ENCODE measurements at regions not wholly inside any gene's neighbourhood (a gene's known extent, or its start where the extent isn't known, plus 50 kb on each side); places are given as distances from the start of the nearest gene placed in this dataset.
"Not testable (repeated sequence)": the region's sequence is repeated elsewhere in the genome, so short reads cannot be mapped to it uniquely, and the experiment has no call there.

- Histone ChIP-seq H3K27me3 (replicated peaks in 1 of 4; ENCODE audit: control extremely low read depth in 1 of 4, control insufficient read depth in 3 of 4, insufficient read depth in 4 of 4, low read length in 3 of 4) (peaks cover 0 to 6% (median 0%) of the 10 kb centered on the region in 4 experiments), H4K20me1 (ENCODE audit: control insufficient read depth, insufficient read depth, low read length, poor library complexity, severe bottlenecking) (no peaks in the 10 kb centered on the region), H3K4me3 (ENCODE audit: control extremely low read depth in 1 of 5, extremely low read depth in 1 of 5, insufficient read depth in 1 of 5, low read depth in 2 of 5, low read length in 4 of 5) (no peak overlapping the region), H3K27ac (ENCODE audit: low read length in 2 of 2) (no peak overlapping the region), H3K9me3 (ENCODE audit: control extremely low read depth in 1 of 3, control insufficient read depth in 2 of 3, insufficient read depth in 1 of 3, low read length in 2 of 3) (peaks cover 0 to 4% (median 0%) of the 10 kb centered on the region in 3 donors), H3K4me2 (replicated peaks; ENCODE audit: low read depth, low read length, poor library complexity, severe bottlenecking) (no peak overlapping the region), H2AFZ (ENCODE audit: insufficient read depth, low read depth, low read length, poor library complexity, severe bottlenecking) (no peak overlapping the region), H3K79me2 (ENCODE audit: control insufficient read depth, insufficient read depth, low read length) (no peaks in the 10 kb centered on the region), H3K9ac (ENCODE audit: low read length) (no peak overlapping the region), H3K36me3 (replicated peaks in 1 of 2; ENCODE audit: control extremely low read depth in 1 of 2, control insufficient read depth in 1 of 2, extremely low read depth in 1 of 2, insufficient read depth in 2 of 2, low read length in 1 of 2) (no peaks in the 10 kb centered on the region), H3K4me1 (ENCODE audit: control insufficient read depth in 2 of 2, insufficient read depth in 2 of 2, low read length in 2 of 2) (no peaks in the 10 kb centered on the region)
- Mint-ChIP-seq H3K9me3 (ENCODE audit: insufficient read depth) (no peaks in the 10 kb centered on the region), H3K27ac (no peak overlapping the region), H3K27me3 (peaks cover 23% of the 10 kb centered on the region), H3K4me3 (no peak overlapping the region), H3K4me1 (no peaks in the 10 kb centered on the region)
- ChIA-PET POLR2A (no interaction called here), CTCF (no interaction called here)
- 80% methylated on average over 3 of the region's 6 CpGs for WGBS (ENCODE audit: insufficient coverage)
- ATAC-seq (ENCODE audit: low read depth) (no peak), DNase-seq (no peak)
- intact Hi-C loops (cut with micrococcal nuclease): no loop called here
- TF ChIP-seq EZH2 (IDR thresholded peaks at IDR 0.05; ENCODE audit: borderline replicate concordance, insufficient read depth, low read depth, low read length, poor library complexity, severe bottlenecking): no peak
- TF ChIP-seq CTCF (IDR thresholded peaks at IDR 0.05): no peak
Observed at GRCh38 chr10:2881720-2882620, 185.4 kb upstream of the PFKP start.

GRCh38 chr10:2880050-2880449 is 187.3 kb upstream of the PFKP start:
- H3K27me3 Mint-ChIP-seq: peaks cover 19% of the 10 kb centered on the region
- H3K4me1 ChIP-seq (ENCODE audit: control insufficient read depth in 2 of 2, insufficient read depth in 2 of 2, low read length in 2 of 2); H2AFZ ChIP-seq (ENCODE audit: insufficient read depth, low read depth, low read length, poor library complexity, severe bottlenecking); H4K20me1 ChIP-seq (ENCODE audit: control insufficient read depth, insufficient read depth, low read length, poor library complexity, severe bottlenecking); H3K9me3 Mint-ChIP-seq (ENCODE audit: insufficient read depth); H3K27ac Mint-ChIP-seq; H3K4me1 Mint-ChIP-seq; H3K4me3 ChIP-seq (ENCODE audit: control extremely low read depth in 1 of 5, extremely low read depth in 1 of 5, insufficient read depth in 1 of 5, low read depth in 2 of 5, low read length in 4 of 5); H3K9ac ChIP-seq (ENCODE audit: low read length); ATAC-seq (ENCODE audit: low read depth); H3K79me2 ChIP-seq (ENCODE audit: control insufficient read depth, insufficient read depth, low read length); intact Hi-C loops (cut with micrococcal nuclease); H3K36me3 ChIP-seq (replicated peaks in 1 of 2; ENCODE audit: control extremely low read depth in 1 of 2, control insufficient read depth in 1 of 2, extremely low read depth in 1 of 2, insufficient read depth in 2 of 2, low read length in 1 of 2); POLR2A ChIA-PET; H3K27me3 ChIP-seq (replicated peaks in 1 of 4; ENCODE audit: control extremely low read depth in 1 of 4, control insufficient read depth in 3 of 4, insufficient read depth in 4 of 4, low read length in 3 of 4); DNase-seq; H3K9me3 ChIP-seq (ENCODE audit: control extremely low read depth in 1 of 3, control insufficient read depth in 2 of 3, insufficient read depth in 1 of 3, low read length in 2 of 3); H3K27ac ChIP-seq (ENCODE audit: low read length in 2 of 2); H3K4me3 Mint-ChIP-seq; H3K4me2 ChIP-seq (replicated peaks; ENCODE audit: low read depth, low read length, poor library complexity, severe bottlenecking); CTCF ChIA-PET: not testable (repeated sequence)
- no CpG with 5 or more reads among the region's 2 CpGs for WGBS (ENCODE audit: insufficient coverage)

Measured in B cell (primary cell).